Hematopoietic multipotent progenitor cell treated with erythropoietin and hydrocortisone succinate and interleukin-3 and kit ligand, for 4 days (in vitro differentiated cells): ENCODE measurements at regions not wholly inside any gene's neighbourhood (a gene's known extent, or its start where the extent isn't known, plus 50 kb on each side); places are given as distances from the start of the nearest gene placed in this dataset.
A peak's percentile ranks its signal among the peaks of the same experiment; 100 is the strongest.
"Not testable (repeated sequence)": the region's sequence is repeated elsewhere in the genome, so short reads cannot be mapped to it uniquely, and the experiment has no call there.

Experiments
- DNase-seq: peaks from one replicate; pipeline ENCODE4 v3.0.0-alpha.2; 2015

DNA sequence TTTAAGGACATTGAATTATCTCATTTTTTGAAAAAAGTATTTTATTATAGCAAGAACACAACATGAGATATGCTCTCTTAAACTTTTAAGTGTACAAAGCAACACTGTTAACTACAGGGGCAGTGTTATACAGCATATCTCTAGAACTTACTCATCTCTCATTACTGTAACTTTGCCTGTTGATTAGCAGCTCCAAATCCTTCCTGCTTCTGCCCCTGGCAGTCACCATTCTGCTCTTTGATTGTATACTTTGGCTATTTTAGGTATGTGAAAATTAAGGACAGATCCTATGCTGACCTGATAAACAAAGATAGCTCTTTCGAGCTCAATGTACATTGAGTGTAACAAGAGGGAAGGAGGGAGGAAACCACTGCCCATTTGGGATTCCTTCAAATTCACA is 1349.8 kb upstream of the GJE1 start:
- DNase-seq: no peak

DNA sequence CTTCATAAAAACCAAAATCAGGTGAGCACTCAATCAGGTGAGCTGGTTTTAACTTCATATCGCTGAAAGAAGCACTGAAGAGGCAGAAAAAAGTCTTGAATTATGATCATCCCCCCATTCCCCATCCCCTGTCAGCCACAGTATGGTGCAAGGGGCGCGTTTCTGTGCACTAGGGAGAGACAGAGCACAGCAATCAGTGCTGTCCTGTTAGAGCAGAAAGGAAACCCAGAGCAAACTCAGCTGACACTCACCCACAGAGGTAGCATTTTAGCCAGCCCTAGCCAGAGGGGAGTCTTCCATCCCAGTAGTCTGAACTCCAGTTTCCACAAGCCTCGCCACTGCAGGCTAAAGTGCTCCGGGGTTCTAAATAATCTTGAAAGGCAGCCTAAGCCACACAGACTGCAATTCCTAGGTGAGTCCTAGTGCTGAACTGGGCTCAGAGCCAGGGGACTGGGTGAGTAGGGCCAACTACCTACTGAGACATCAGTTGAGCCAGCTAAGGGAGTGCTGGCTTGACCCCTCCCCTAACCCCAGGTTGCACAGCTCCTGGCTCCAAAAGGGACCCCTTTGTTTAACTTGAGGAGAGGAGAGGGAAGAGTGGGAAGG is 1352.6 kb upstream of the GJE1 start:
- DNase-seq: no peak

DNA sequence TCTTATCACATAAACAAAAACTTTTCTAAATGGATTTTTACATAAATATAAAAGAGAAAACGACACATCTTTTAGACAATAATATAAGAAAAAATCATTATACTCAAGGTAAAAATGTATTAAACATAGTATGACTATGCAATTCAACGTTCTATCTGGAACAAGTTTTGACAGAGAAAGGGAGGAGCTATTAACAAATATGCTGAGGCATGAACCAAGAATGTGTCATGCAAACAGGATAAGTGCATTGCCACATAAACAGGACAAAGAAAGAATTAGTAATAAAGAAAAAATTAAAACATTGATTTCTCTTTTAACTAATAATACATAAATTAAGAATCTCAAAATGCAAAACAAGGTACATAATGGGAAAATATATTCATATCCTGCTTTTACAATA is 1353.4 kb upstream of the GJE1 start:
- no peak for DNase-seq

DNA sequence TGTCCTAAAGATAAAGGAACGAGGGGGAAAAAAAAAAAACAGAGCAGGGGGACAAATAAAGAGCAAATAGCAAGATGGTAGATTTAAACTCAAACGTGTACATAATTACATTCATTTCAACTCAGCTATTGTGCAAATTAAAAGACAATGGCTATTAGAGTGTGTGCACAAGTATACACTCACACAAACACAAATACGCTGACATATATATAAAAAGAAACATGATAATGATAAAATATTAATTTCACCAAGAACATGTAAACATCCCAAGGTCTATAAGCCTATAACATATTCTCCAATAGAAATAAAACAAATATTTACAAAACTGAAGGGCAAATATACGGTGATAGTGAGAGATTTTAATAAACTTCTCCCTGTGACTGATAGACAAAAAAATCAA is 1354.9 kb upstream of the GJE1 start:
- DNase-seq: no peak

DNA sequence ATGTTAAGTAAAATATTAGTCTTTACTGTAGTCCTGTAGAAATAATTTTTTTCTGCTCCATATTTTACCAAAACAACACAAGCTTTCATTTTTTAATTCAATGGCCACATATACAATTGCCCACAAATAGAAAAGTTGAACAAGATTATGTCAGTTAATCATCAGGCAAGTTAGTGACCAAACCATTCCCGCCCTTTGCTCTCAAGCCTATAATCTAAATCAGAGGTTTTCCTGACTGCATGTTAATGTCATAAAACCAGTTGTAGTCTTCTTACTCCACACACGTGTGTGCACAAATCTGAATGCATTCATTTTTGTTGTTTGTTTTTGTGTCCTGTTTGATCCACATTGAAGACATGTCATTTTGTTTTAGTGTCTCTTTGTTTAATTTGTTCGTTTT is 1357.7 kb upstream of the GJE1 start:
- DNase-seq: no peak

DNA sequence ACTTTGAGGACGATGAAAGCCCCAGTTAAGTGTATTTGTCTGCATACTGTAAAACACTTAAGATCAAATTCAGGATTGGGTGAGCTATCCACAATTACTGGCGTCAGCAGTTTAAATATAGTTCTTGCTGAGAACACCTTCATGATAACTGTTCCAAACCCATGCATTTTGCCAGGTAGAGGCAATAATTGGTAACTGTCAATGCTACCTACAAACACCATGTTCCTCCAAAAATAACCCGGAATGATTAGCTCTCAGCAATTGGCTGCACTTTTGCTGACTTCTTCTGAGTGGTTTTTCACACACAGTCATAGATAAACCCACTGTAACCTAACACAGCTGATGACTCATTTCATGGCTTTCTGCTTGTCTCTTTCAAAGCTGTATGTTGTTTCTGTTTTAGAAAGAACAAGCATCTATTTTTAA is 1358.6 kb upstream of the GJE1 start:
- DNase-seq: peak; percentile 12

DNA sequence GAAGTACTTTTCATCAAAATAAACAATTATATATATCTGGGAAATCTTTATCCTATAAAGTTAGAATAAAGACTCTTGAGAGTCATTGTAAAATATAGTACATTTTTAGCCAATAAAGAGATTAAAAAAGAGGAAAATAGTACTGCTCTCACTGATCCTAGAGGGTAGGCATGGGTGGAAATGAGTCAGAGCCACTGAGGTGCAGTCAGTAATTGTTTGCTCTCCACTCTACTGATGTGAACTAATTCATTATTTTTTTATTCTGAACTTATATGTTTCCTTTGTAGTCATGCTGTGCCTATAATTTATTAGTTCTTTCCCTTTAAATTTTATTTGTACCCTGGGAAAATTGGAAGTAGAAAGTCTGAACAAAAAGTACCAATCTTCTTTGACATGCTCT is 1359.4 kb upstream of the GJE1 start:
- no peak for DNase-seq

DNA sequence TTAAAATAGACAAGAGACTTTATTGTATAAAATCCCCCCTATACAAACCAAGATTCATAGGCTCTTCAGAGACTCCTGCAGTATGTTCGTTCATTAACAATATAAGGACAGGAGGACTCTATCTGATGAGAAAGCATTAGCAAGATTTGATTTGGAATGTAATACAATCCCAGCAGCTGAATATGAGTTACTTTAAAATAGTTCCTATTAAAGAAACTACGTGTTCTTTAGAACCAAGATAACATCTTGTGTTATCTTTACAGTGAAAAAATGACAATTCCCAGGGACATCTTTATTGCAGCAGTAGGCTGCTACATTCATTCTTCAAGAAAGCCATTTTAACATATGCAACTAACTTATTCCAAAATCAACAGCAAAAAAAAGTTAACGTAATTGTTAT is 1360.1 kb upstream of the GJE1 start:
- no peak for DNase-seq

DNA sequence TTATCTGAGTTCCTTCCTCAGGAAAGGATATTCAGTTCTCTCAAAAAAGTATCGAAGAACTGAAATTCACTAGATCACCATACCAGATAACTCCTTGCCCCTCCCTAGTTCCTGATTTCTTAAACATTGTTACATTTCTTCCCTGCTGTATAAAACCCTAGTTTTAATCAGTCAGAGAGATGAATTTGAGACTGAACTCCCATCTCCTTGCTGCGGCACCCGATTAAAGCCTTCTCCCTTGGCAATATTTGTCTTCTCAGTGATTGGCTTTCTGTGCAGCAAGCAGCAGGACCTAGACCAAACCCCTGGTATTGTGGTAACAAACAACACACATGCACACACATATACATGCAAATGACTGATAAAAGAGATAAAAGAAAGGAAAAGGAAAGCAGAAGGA is 1364.6 kb upstream of the GJE1 start:
- DNase-seq: no peak

DNA sequence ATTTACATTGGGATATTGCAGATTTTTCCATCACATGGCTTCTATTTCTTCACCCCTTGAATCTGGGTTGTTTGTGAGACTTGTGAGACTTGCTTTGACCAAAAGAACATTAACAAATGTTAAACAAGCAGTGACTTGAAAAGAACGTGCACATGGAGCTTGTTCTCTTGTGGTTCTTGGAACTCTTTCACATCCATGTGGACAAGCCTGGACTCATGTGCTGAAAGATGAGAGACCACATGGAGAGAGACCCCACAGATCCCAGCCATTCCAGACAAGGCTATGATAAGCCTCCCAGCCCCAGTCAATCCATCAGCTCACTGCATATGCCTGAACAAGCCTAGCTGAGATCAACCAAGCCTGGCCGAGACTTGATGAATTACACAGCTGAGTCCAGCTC is 1365.7 kb upstream of the GJE1 start:
- DNase-seq: no peak

DNA sequence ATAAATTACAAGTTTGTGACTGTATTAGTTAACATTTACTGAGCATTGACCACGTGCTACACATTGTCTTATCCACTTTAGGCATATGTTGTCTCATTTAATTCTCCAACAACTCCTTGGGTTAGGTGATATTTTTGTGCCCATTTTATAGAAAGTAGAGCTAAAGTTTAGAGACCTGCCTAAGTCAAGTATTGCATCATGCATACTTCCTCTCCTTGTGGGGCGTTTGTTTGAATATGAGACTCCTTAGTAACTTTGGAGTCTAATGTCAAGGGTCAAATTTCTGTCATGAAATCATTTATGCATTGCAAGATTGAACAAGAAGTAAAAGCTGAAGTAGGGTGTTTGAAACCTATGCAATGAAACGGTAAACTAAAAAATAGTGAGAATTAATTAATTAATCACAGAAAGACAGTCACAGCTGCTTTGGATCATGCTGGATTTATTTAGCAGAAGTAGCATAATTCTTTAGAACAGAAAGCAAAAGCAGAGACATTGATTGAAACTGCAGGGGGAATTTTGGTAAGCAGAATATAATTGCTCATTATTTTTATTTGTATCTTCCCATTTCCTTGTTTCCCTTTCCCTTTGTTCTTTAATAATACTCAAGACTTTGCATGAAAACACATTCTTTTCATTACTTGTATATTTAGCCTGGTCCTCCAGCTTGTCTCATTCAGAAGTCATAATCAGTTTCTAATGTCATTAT is 1374.4 kb upstream of the GJE1 start:
- no peak for DNase-seq

DNA sequence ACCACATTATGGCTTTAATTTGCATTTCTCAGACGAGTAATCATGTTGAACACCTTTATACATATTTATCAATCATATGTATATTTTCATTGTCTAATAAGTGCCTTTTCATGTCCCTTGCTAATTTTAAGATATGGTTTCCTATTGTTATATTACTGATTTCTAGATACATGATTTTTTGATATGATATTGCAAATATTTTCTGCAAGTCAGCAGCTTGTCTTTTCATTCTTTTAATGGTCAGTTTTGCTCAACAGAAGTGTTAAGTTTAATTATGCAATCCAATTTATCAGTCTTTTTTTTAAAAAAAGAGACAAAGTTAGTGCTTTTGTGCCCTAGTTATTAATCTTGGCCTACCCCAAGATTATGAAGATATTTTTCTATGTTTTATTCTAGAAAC is 1377.8 kb upstream of the CITED2 start:
- DNase-seq: no peak

DNA sequence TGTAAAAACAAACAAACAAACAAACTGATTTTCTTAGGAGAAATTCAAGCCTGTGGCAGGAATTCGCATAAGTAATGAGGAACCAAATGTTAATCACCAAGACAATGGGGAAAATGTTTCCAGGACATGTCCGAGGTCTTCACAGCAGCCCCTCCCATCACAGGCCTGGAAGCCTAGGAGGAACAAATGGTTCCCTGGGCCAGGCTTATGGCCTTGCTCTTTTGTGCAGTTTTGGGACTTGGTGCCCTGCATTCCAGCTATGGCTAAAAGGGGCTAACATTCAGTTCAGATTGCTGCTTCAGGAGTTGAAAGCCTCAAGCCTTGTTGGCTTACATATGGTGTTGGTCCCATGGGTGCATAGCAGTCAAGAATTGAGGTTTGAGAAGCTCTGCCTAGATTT is 1372.7 kb upstream of the CITED2 start:
- no peak for DNase-seq

DNA sequence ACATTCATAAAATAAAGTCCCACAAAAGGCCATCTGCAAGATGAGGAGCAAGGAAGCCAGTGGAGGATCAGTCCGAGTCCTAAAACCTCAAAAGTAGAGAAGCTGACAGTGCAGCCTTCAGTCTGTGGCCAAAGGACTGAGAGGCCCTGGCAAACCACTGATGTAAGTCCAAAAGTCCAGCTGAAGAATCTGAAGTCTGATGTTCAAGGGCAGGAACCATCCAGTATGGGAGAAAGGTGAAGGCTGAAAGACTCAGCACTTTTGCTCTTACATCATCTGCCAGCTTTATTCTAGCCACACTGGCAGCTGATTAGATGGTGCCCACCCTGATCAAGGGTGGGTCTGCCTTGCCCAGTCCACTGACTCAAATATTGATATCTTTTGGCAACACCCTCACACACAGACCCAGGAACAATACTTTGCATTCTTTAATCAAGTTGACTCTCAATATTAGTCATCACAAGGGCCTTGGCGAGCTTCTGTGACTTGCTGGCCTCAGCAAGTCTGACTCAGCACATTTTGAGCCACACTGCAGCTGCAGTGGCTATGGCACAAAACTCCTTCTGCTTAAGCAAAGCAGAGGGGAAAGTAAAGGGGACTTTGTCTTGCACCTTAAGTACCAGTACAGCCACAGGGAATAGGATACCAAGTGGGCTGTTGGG is 1370.3 kb upstream of the CITED2 start:
- peak; percentile 33 for DNase-seq

DNA sequence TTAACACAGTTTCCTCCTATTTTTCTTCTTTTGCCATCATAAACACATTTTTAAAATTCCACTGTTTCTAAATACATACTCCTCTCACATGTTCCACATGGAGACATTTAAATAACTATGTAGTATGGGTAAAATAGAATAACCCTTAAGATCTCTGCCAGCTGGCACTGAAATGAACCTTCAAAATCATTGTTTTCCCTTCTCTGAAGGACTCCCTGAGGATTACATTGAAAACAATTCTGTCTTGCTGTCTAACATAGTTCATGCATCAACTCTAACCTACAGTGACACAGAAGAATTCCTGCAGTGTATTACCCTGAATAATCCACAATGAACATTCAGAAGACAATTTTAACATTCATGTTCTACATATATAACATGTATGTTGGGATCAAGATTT is 1361.8 kb upstream of the CITED2 start:
- DNase-seq: no peak

DNA sequence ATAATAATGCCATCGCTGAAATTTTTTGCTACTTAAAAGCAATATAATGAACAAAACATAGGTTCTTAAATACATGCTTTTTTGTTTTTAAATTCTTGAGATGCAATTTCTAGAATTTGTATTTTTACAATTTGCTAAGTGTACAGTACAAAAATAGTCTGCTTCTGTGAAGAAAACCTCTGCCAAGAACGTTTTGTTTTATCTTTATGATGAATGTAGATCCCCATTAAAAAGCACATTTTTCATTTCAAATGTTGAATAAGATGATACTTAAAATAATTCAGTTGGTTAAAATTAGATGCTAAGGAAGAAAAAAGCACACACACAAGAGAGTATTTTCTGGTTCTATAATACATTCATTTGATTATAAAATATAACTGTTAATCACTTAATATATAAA is 1358.5 kb upstream of the CITED2 start:
- DNase-seq: no peak

DNA sequence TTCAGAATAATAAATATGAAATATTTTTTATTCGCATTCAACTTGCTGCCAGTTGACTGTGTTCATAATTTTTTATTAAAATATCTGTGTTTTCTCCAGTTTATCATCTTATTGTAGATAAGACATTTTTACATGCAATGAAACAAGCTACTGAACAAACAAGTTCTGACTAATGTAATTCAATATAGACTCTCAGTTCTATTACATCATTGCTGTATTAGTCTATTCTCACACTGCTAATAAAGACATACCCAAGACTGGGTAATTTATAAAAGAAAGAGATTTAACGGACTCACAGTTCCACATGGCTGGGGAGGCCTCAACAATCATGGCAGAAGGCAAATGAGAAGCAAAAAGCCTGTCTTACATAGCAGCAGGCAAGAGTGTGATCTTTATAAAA is 1357.7 kb upstream of the CITED2 start:
- DNase-seq: no peak

DNA sequence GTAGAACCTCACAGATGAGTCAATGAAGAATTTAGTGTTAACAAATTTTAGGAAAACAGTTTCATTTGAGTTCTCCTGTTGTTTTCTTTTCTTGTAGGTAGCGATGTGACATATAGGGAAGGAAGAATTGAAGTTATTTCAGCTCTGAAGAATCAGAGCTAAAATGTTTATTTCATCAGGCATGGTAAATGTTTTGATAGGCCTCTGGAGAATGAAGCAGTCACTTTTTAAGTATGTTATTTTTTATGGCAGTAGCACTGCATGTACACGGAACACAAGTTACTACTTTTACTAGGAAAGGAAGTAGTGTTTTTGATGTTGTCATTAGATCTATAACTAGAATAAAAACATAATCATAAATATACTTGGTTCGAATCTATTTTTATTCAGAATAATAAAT is 1357.3 kb upstream of the CITED2 start:
- no peak for DNase-seq

DNA sequence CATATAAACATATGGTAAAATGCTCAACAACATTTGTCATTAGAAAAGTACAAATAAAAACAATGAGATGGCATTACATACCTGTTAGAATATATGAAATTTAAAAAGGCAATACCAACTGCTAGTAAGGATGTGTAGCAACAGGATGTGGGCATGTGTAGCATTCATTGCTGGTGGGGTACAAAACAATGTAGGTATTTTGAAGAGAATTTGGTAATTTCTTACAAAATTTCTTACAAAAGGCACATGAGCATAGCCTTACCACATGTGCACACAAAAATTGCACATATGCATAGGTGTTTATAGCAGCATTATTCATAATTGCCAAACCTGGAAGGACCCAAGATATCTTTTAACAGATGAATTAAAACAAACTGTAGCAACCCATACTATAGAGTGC is 1355.1 kb upstream of the CITED2 start:
- peak; percentile 24 for DNase-seq

DNA sequence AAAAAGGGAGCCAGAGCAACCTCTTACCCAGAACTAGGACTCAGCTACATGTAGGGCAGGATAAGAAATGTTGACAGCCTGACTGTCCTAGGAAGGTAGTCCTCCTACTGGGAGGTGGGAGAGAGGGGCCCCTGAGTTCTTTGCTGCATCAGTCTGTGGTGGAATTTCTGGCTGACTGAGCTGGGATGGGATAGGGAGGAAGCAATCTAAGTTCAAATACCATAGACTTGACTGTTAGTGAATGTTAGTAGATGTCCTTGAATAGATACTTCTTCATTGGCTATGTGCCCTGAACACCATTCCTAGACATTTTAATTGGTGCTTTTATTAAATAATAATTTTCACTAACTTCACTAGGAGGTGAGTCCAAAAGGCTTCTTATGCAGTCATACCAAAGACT is 1343.6 kb upstream of the CITED2 start:
- no peak for DNase-seq

DNA sequence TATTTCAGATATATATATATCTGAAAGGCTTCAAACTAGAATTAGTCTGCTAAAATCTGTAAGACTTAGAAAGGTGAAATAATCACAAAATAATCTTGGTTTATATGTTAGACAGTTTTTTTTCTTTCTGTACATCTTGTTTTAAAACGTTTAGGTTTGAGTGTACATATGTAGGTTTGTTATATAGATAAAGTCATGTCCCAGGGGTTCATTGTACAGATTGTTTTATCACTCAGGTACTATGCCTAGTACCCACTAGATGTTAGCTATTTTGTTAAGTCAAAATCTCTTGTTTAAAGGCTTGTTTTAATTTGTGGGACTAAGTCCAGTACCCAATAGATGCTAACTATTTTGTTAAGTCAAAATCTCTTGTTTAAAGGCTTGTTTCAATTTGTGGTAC is 1339.0 kb upstream of the CITED2 start:
- no peak for DNase-seq

DNA sequence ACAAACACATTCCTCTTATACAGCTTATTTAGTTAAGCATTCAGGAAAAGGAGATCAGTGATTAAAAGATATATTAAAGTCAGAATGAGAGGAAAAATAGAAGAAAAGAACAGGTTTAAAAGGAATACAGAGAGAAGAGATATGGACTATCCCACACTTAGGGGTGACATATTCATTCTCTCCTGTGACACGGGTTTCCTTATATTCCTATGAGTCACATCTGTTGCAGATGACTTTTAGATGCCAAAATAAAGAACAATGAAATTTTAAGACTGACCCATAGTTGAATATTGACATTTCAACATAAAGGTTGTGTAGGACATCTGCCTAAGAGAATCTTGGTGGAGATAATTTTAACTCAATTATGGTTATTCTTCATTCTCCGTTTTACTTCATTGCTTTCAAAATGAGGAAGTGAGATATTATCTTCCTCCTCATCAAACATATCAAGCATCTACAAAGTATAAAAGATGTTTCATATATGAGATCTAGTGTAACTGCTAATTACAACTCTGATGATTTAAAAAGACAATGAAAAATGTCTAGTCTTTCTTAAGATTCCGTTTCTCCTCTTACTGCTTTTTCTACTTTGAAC is 1336.7 kb upstream of the CITED2 start:
- peak; percentile 29 for DNase-seq

DNA sequence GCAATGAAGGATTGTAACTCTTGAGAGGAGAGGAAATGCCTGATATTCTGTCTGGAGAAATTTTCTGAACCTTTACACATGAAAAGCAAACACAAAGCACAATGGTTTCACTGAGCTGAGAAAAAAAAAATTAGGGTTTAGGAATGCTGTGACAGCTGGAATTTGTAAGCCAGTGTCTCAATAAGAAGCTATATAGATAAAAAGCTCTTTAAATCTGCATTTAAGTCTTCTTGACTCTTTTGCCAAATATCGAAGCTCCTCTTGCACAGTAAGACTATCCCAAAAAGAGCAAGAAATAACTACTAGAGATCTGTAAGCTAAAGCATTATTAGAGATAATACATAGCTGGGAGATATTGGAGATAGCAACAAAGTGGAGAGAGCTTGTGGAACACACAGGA is 1334.0 kb upstream of the CITED2 start:
- DNase-seq: no peak

DNA sequence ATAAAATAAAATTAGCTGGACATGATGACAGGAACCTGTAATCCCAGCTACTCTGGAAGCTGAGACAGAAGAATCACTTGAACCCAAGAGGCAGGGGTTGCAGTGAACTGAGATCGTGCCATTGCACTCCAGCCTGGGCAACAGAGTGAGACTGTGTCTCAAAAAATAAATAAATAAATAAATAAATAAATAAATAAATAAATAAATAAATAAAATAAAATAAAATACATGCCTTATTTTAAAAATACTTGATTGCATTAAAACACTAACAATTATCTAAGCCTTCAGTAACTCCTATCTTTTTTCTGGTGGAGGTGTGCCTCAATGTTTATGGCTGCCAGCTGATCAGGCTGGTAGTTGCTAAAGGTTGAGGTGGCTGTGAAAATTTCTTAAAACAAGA is 1329.6 kb upstream of the CITED2 start:
- DNase-seq: not testable (repeated sequence)
